ENCODE measurements at regions not wholly inside any gene's neighbourhood (a gene's known extent, or its start where the extent isn't known, plus 50 kb on each side); places are given as distances from the start of the nearest gene placed in this dataset.
"Not testable (repeated sequence)": the region's sequence is repeated elsewhere in the genome, so short reads cannot be mapped to it uniquely, and the experiment has no call there.

- Histone ChIP-seq H3K36me3 (ENCODE audit: control insufficient read depth, insufficient read depth, low read length) (no peaks in the 10 kb centered on the region), H3K4me3 (ENCODE audit: low read depth, low read length) (no peak overlapping the region), H3K27me3 (ENCODE audit: control insufficient read depth, insufficient read depth, low read length) (no peaks in the 10 kb centered on the region)
- no peak for DNase-seq (ENCODE audit: low read depth)
- no peak for FAIRE-seq
- no peak for TF ChIP-seq CTCF (IDR thresholded peaks at IDR 0.05; ENCODE audit: insufficient read depth, low read length, severe bottlenecking)
These were observed 148.4 kb upstream of the CLNK start for GRCh38 chr4:10832806-10833628.

DNA sequence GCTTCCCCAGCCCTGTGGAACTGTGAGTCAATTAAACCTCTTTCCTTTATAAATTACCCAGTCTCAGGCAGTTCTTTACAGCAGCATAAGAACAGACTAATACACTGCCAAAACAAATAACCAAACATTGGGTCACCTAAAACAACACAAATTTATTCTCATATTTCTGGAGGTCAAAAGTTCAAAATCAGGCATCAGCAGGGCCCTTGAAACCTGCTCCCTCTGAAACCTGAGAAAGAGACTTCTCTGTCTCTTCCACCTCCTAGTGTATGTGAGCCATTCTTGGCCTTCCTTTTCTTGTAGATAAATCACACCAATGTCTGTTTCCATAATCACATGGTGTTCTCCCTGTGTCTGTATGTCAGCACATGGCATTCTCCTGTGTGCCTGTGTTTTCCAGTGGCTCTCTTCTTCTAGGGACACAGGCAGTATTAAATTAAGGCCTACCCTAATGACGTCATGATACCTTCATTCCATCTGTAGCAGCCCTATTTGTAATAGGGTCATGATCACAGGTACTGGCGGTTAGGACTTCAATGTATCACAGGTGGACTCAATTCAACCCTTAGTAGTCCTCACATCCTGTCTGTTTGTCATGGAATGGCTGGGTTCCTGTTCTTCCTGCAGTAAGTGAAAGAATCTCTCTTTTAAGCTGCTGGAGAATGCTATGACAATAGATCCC lies 147.3 kb upstream of the CLNK start:
- no peaks in the 10 kb centered on the region for H3K36me3 ChIP-seq (ENCODE audit: control insufficient read depth, insufficient read depth, low read length)
- no peaks in the 10 kb centered on the region for H3K27me3 ChIP-seq (ENCODE audit: control insufficient read depth, insufficient read depth, low read length)
- no peak for DNase-seq (ENCODE audit: low read depth)
- no peak for TF ChIP-seq CTCF (IDR thresholded peaks at IDR 0.05; ENCODE audit: insufficient read depth, low read length, severe bottlenecking)
- no peak for FAIRE-seq
- no peak overlapping the region for H3K4me3 ChIP-seq (ENCODE audit: low read depth, low read length)

GRCh38 chr4:10828918-10829538 lies 144.5 kb upstream of the CLNK start:
- not testable (repeated sequence) for DNase-seq (ENCODE audit: low read depth); FAIRE-seq; H3K4me3 ChIP-seq (ENCODE audit: low read depth, low read length); H3K27me3 ChIP-seq (ENCODE audit: control insufficient read depth, insufficient read depth, low read length); H3K36me3 ChIP-seq (ENCODE audit: control insufficient read depth, insufficient read depth, low read length)

DNA sequence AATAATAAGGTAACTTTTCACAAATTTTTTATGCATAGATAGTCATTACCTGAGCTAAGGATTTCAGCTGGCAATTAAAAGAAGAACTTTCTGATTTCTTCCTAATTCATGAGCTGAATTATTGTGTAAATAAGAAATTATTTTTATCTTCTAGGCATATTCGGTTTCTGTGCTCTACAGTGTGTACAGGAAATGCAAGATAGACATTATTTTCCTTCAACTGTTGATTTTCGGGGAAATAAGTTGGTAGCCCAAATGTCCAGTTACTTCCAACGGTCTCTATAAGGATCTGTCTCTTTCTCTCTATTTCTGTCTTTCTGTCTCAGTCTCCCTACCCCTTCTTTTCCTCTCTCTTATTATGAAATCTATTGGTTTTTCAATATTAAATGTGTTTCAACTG lies 137.3 kb upstream of the CLNK start:
- Histone ChIP-seq H3K4me3 (ENCODE audit: low read depth, low read length) (no peak overlapping the region), H3K36me3 (ENCODE audit: control insufficient read depth, insufficient read depth, low read length) (no peaks in the 10 kb centered on the region), H3K27me3 (ENCODE audit: control insufficient read depth, insufficient read depth, low read length) (no peaks in the 10 kb centered on the region)
- no peak for TF ChIP-seq CTCF (IDR thresholded peaks at IDR 0.05; ENCODE audit: insufficient read depth, low read length, severe bottlenecking)
- DNase-seq (ENCODE audit: low read depth) (no peak), FAIRE-seq (no peak)

GRCh38 chr4:10816571-10816970 lies 132.0 kb upstream of the CLNK start:
- Histone ChIP-seq H3K27me3 (ENCODE audit: control insufficient read depth, insufficient read depth, low read length) (no peaks in the 10 kb centered on the region), H3K4me3 (ENCODE audit: low read depth, low read length) (no peak overlapping the region), H3K36me3 (ENCODE audit: control insufficient read depth, insufficient read depth, low read length) (no peaks in the 10 kb centered on the region)
- FAIRE-seq (no peak), DNase-seq (ENCODE audit: low read depth) (no peak)
- TF ChIP-seq CTCF (IDR thresholded peaks at IDR 0.05; ENCODE audit: insufficient read depth, low read length, severe bottlenecking) = no peak

GRCh38 chr4:10811991-10812390 lies 127.4 kb upstream of the CLNK start:
- TF ChIP-seq CTCF (IDR thresholded peaks at IDR 0.05; ENCODE audit: insufficient read depth, low read length, severe bottlenecking) = no peak
- Histone ChIP-seq H3K27me3 (ENCODE audit: control insufficient read depth, insufficient read depth, low read length) (no peaks in the 10 kb centered on the region), H3K4me3 (ENCODE audit: low read depth, low read length) (no peak overlapping the region), H3K36me3 (ENCODE audit: control insufficient read depth, insufficient read depth, low read length) (no peaks in the 10 kb centered on the region)
- FAIRE-seq (no peak), DNase-seq (ENCODE audit: low read depth) (no peak)
